GM12864 (cell line): ENCODE measurements at regions not wholly inside any gene's neighbourhood (a gene's known extent, or its start where the extent isn't known, plus 50 kb on each side); places are given as distances from the start of the nearest gene placed in this dataset.

ENCODE experiments used
- DNase-seq: peaks from one replicate; pipeline ENCODE4 v3.0.0-alpha.2; 2011; ENCODE audit warnings: low read depth
- H3K4me3 ChIP-seq: 2 replicates; pipeline ENCODE4 v1.5.1; 2011; ENCODE audit warnings: mild to moderate bottlenecking, low read depth, low read length, control low read depth
- TF ChIP-seq, protein P1 (sequence below): IDR thresholded peaks from 2 replicates; pipeline ENCODE4 v1.5.1; 2011; ENCODE audit warnings: low read depth, mild to moderate bottlenecking, moderate library complexity, low read length, control low read depth, inconsistent platforms; ENCODE audit errors: missing control alignments

- H3K4me3 ChIP-seq, result no peak overlapping the region
- TF ChIP-seq, protein P1, sequence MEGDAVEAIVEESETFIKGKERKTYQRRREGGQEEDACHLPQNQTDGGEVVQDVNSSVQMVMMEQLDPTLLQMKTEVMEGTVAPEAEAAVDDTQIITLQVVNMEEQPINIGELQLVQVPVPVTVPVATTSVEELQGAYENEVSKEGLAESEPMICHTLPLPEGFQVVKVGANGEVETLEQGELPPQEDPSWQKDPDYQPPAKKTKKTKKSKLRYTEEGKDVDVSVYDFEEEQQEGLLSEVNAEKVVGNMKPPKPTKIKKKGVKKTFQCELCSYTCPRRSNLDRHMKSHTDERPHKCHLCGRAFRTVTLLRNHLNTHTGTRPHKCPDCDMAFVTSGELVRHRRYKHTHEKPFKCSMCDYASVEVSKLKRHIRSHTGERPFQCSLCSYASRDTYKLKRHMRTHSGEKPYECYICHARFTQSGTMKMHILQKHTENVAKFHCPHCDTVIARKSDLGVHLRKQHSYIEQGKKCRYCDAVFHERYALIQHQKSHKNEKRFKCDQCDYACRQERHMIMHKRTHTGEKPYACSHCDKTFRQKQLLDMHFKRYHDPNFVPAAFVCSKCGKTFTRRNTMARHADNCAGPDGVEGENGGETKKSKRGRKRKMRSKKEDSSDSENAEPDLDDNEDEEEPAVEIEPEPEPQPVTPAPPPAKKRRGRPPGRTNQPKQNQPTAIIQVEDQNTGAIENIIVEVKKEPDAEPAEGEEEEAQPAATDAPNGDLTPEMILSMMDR, result no peak
- DNase-seq, result no peak
Measured at GRCh38 chr3:5543047-5543446, 355.5 kb downstream of the EDEM1 start.

GRCh38 chr3:5545719-5546118, 358.2 kb downstream of the EDEM1 start:
- no peak for DNase-seq
- H3K4me3 ChIP-seq, result no peak overlapping the region
- TF ChIP-seq, protein P1, result no peak

- TF ChIP-seq, protein P1, result no peak
- H3K4me3 ChIP-seq, result no peak overlapping the region
- DNase-seq, result no peak
Measured at GRCh38 chr3:5553203-5553602, 365.7 kb downstream of the EDEM1 start.

DNA sequence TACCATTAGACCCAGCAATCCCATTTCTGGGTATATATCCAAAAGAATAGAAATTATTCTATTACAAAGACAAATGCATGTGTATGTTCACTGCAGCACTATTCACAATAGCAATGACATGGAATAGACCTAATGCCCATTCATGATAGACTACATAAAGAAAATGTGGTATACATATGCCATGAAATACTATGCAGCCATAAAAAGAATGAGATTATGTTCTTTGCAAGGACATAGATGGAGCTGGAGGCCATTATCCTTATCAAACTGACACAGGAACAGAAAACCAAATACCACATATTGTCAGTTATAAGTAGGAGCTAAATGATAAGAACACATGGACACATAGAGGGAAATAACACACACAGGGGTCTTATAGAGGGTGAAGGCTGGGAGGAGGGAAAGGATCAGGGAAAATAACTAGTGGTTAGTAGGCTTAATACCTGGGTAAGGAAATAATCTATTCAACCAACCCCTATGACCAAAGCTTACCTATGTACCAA, 366.8 kb downstream of the EDEM1 start:
- TF ChIP-seq, protein P1, result no peak
- H3K4me3 ChIP-seq, result no peak overlapping the region
- no peak for DNase-seq

DNA sequence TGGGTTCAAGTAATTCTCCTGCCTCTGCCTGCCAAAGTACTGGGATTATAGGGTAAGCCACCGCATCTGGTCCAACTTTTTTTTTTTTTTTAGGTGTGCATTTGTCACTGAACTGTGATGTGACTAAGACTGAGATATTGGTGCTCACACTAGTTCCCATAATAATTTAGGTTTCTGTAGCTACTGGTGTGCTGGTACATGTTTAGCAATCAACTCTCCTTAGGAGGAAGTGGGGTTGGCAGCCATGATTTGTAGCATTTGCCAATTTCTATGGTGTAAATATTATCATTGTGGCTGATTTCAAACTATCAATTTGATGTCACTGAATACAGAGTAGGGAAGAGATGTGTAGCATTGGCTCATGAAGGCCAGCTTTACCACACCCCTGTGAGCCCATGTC, 372.7 kb downstream of the EDEM1 start:
- no peak overlapping the region for H3K4me3 ChIP-seq
- DNase-seq, result no peak
- TF ChIP-seq, protein P1, result no peak

DNA sequence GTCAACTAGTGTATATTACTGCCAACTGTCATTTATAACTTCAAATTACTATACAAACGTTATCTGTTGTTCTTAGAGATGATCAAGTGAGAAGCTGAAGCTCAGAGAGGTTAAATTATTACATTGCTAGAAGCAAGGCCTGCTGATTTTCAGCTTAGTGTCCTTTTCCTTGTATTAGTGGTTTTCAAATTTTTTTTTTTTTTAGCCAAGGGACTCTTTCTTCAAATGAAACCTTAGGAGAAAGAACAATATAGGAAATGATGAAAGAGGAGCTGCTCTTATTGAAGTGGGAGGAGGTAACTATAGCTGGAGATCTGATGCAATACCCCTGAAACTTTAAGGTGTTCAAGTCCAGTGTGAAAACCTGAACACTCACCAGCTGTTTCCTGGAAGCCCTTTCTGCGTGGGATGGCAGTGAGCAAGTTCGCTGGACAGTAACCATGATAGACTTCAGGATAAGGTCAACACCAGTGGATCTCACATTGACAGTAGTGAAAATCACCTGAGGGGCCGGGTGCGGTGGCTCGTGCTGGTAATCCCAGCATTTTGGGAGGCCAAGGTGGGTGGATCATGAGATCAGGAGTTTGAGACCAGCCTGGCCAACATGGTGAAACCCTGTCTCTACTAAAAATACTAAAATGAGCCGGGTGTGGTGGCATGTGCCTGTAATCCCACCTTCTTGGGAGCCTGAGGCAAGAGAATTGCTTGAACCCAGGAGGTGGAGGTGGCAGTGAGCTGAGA, 376.2 kb downstream of the EDEM1 start:
- no peak overlapping the region for H3K4me3 ChIP-seq
- TF ChIP-seq, protein P1, result no peak
- no peak for DNase-seq

DNA sequence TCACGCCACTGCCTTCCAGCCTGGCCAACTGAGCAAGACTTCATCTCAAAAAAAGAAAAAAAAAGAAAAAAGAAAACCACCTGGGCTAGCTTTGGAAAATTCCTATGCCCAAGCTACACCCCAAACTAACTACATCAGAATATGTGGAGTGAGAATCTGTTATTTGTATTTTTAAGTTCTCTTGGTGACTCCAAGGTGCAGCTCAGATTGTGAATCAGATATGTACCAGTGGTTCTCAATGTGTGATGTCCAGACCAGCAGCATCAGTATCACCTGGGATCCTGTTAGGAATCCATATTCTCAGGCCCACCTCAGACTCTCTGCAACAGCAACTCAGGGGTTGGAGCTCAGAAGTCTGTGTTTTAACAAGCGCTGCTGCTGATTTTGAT, 376.8 kb downstream of the EDEM1 start:
- no peak overlapping the region for H3K4me3 ChIP-seq
- no peak for DNase-seq
- TF ChIP-seq, protein P1, result no peak
